ENCODE measurements at regions not wholly inside any gene's neighbourhood (a gene's known extent, or its start where the extent isn't known, plus 50 kb on each side); places are given as distances from the start of the nearest gene placed in this dataset.

- TF ChIP-seq CTCF (IDR thresholded peaks at IDR 0.05; ENCODE audit: low read depth, low read length, poor library complexity, severe bottlenecking) (no peak), EZH2phosphoT487 (IDR thresholded peaks at IDR 0.05; ENCODE audit: borderline replicate concordance, low read length) (no peak)
Measured at GRCh38 chr1:147079400-147080005, 92.8 kb downstream of the PRKAB2 start.

Measured in DOHH2 (cell line).